Uterus (tissue), 3 donors: ENCODE measurements at regions not wholly inside any gene's neighbourhood (a gene's known extent, or its start where the extent isn't known, plus 50 kb on each side); places are given as distances from the start of the nearest gene placed in this dataset.

ENCODE experiments used
- DNase-seq, 2 donors: peaks; one replicate each; pipeline ENCODE4 v3.0.0-alpha.2; 2019 to 2020
- H3K27ac ChIP-seq, 2 donors: fragments of 200-600 bp; sonication (generic); 1 replicate in 1 of 2; 2 replicates in 1 of 2; pipeline ENCODE4 v1.5.1; 2016 to 2018
- H3K27me3 ChIP-seq, 2 donors: fragments of 200-600 bp; sonication (generic); one replicate each; pipeline ENCODE4 v1.5.1; 2018 to 2019; ENCODE audit warnings: control low read depth in 1 of 2
- H3K36me3 ChIP-seq, 2 donors: fragments of 200-600 bp; sonication (generic); one replicate each; pipeline ENCODE4 v1.5.1; 2019; ENCODE audit warnings: control low read depth in 1 of 2
- H3K4me1 ChIP-seq, 2 donors: fragments of 200-600 bp; sonication (generic); one replicate each; pipeline ENCODE4 v1.5.1; 2018 to 2019; ENCODE audit warnings: control low read depth in 1 of 2
- H3K4me3 ChIP-seq, 2 donors: fragments of 200-600 bp; sonication (generic); 1 replicate in 1 of 2; 2 replicates in 1 of 2; pipeline ENCODE4 v1.5.1; 2018 to 2019; ENCODE audit warnings: mild to moderate bottlenecking in 1 of 2
- H3K9me3 ChIP-seq, 2 donors: fragments of 200-600 bp; sonication (generic); one replicate each; pipeline ENCODE4 v1.5.1; 2019; ENCODE audit warnings: control low read depth in 1 of 2
- POLR2A ChIP-seq, 2 donors: fragments of 450-650 bp; IDR thresholded peaks; one replicate each; pipeline ENCODE4 v1.6.1; 2016; ENCODE audit warnings: antibody characterized with exemption in 2 of 2, mild to moderate bottlenecking in 1 of 2, moderate library complexity in 1 of 2
- intact Hi-C: fragments of 100-400 bp; cut with DNase I; formaldehyde crosslinking; loops from one replicate; pipeline ENCODE4 v1.15.1; 2023; ENCODE audit warnings: low total_unique reads
- TF ChIP-seq, protein P1 (sequence below), 4 experiments: fragments of 200-600 bp in 2 of 4; fragments of 450-650 bp in 2 of 4; sonication (generic) in 2 of 4; IDR thresholded peaks; one replicate each; pipeline ENCODE4 v1.5.1; 2016 to 2019; ENCODE audit warnings: antibody characterized with exemption in 4 of 4, mild to moderate bottlenecking in 2 of 4, moderate library complexity in 1 of 4
- donor health status: DM: yes; HTN: yes; CAD: no.

DNA sequence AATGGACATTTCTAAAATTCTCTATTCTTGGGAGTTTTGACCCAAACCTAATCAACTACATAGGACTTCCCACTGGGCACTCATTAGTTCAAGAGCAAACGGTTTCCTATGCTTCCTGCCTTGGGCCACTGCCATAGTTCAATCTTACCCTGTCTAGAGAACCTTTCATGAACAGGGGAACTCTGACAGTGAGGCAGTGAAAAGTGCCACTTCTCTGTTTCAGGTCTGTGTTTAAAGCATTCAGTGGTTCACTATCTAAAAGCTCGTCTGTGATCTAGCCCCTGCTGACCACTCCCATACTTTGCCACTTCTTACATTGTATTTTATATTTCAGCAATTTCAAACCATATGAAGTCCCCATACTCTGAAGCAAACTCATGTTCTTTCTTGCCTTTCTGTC lies 122.7 kb upstream of the IGF1 start:
- intact Hi-C loops = no loop called here
- DNase-seq = no peak
- Histone ChIP-seq H3K9me3 (no peaks in the 10 kb centered on the region), H3K4me3 (no peak overlapping the region), H3K27me3 (no peaks in the 10 kb centered on the region), H3K27ac (no peak overlapping the region), H3K4me1 (no peaks in the 10 kb centered on the region), H3K36me3 (no peaks in the 10 kb centered on the region)
- no peak for TF ChIP-seq POLR2A (IDR thresholded peaks at IDR 0.05)
- TF ChIP-seq, protein P1, sequence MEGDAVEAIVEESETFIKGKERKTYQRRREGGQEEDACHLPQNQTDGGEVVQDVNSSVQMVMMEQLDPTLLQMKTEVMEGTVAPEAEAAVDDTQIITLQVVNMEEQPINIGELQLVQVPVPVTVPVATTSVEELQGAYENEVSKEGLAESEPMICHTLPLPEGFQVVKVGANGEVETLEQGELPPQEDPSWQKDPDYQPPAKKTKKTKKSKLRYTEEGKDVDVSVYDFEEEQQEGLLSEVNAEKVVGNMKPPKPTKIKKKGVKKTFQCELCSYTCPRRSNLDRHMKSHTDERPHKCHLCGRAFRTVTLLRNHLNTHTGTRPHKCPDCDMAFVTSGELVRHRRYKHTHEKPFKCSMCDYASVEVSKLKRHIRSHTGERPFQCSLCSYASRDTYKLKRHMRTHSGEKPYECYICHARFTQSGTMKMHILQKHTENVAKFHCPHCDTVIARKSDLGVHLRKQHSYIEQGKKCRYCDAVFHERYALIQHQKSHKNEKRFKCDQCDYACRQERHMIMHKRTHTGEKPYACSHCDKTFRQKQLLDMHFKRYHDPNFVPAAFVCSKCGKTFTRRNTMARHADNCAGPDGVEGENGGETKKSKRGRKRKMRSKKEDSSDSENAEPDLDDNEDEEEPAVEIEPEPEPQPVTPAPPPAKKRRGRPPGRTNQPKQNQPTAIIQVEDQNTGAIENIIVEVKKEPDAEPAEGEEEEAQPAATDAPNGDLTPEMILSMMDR (IDR thresholded peaks at IDR 0.05) = no peak

DNA sequence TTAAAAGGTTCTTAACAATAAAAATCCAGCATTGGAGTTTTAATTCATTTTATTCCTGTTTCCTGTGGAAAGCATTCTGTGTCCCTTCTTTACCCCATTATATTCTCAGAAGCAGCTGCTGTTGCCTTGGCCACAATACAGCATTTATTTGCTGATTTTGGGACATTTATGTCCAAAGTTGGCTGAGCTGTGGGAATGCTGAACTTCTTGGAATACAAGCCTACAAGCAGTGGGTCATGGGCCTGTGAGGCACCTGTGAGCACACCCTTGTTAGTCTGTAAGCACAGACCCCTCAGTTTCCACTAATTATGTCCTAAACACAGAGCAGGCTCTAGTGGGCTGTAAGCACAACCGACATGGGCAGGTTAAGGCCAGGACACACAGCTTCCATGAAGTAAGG lies 122.2 kb upstream of the IGF1 start:
- H3K27ac ChIP-seq = no peak overlapping the region
- no peak for DNase-seq
- no peaks in the 10 kb centered on the region for H3K36me3 ChIP-seq
- no peaks in the 10 kb centered on the region for H3K4me1 ChIP-seq
- no peak for TF ChIP-seq POLR2A (IDR thresholded peaks at IDR 0.05)
- TF ChIP-seq, protein P1 (IDR thresholded peaks at IDR 0.05) = no peak
- intact Hi-C loops = no loop called here
- no peaks in the 10 kb centered on the region for H3K27me3 ChIP-seq
- no peaks in the 10 kb centered on the region for H3K9me3 ChIP-seq
- H3K4me3 ChIP-seq = no peak overlapping the region

DNA sequence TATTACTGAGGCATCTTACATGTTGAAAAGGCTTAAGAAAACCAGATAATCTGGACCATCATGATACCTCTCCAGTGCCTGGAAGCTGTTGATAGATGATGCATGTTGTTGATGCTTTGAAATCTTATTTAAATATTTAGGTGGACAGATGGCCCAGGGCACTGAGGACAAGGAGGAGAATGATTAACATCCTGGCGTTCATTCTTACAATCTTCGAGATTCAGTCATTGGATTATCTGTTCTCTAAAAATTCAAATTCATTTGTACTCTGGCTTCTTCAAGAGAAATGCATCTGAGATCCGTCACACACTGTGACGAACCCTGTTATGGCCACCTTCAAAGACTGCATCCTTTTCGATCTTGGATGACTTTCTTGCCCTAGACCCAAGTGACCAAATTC lies 121.3 kb upstream of the IGF1 start:
- intact Hi-C loops = no loop called here
- no peak for TF ChIP-seq POLR2A (IDR thresholded peaks at IDR 0.05)
- TF ChIP-seq, protein P1 (IDR thresholded peaks at IDR 0.05) = no peak
- no peak for DNase-seq

DNA sequence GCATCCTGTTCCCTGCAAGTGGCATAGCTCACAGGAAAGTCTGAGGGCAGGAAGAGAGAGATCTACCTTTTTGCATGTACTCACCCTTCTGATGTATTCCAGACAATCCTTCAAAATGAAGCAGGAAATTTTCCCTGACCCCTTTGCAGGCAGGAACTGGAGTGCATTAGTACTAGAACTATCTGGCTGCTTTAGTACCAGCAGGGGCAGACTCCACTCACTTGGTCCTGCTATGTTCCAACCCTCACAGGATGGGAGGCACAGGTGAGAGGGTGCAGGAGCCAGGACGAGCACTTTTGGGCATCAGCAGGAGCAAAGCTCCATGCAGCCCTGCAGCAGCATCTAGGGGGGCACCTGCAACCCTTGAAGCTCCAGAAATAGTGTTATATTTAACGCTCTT lies 116.3 kb upstream of the IGF1 start:
- TF ChIP-seq, protein P1 (IDR thresholded peaks at IDR 0.05) = no peak
- no peak for TF ChIP-seq POLR2A (IDR thresholded peaks at IDR 0.05)
- intact Hi-C loops = no loop called here
- Histone ChIP-seq H3K27me3 (no peaks in the 10 kb centered on the region), H3K36me3 (no peaks in the 10 kb centered on the region), H3K9me3 (no peaks in the 10 kb centered on the region), H3K27ac (no peak overlapping the region), H3K4me1 (no peaks in the 10 kb centered on the region), H3K4me3 (no peak overlapping the region)
- DNase-seq = no peak

More for the DNA sequence above, 121.3 kb upstream of the IGF1 start:
- Histone ChIP-seq H3K4me3 (no peak overlapping the region), H3K27ac (no peak overlapping the region), H3K27me3 (no peaks in the 10 kb centered on the region), H3K36me3 (no peaks in the 10 kb centered on the region), H3K4me1 (no peaks in the 10 kb centered on the region), H3K9me3 (no peaks in the 10 kb centered on the region)

DNA sequence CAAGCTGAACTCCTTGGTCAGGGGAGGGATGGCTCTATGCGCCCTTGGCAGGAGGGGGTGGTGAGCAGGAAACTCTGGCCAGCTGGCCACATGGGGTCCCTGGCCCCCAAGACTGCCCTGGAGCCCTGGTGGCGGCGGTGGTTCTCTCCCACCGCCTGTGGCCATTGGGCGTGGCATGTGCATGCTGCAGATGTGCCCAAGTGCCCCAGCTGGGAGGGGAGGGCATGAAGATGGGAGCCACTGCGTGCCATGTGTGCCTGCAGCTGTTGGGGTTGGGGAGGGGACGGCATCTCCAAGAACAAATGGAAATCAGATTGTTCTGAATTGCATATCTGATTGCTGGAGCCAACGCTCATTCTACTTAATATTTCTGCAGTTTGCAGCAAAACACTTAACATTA lies 115.7 kb upstream of the IGF1 start:
- no peak for TF ChIP-seq POLR2A (IDR thresholded peaks at IDR 0.05)
- TF ChIP-seq, protein P1 (IDR thresholded peaks at IDR 0.05) = no peak
- Histone ChIP-seq H3K4me3 (no peak overlapping the region), H3K4me1 (no peaks in the 10 kb centered on the region), H3K9me3 (no peaks in the 10 kb centered on the region), H3K27me3 (no peaks in the 10 kb centered on the region), H3K27ac (no peak overlapping the region), H3K36me3 (no peaks in the 10 kb centered on the region)
- no peak for DNase-seq
- intact Hi-C loops = no loop called here
